Thyroid gland (tissue), 4 donors: ENCODE measurements at regions not wholly inside any gene's neighbourhood (a gene's known extent, or its start where the extent isn't known, plus 50 kb on each side); places are given as distances from the start of the nearest gene placed in this dataset.

Experiments
- DNase-seq, 2 donors: peaks; one replicate each; pipeline ENCODE4 v3.0.0-alpha.2; 2019
- H3K27ac ChIP-seq, 3 donors: fragments of 200-600 bp; sonication (generic); 1 replicate in 2 of 3; 2 replicates in 1 of 3; pipeline ENCODE4 v1.5.1; 2016 to 2019; ENCODE audit warnings: mild to moderate bottlenecking in 1 of 3, moderate library complexity in 1 of 3
- H3K27me3 ChIP-seq: fragments of 200-600 bp; sonication (generic); one replicate; pipeline ENCODE4 v1.5.1; 2019
- H3K36me3 ChIP-seq, 2 donors: fragments of 200-600 bp; sonication (generic); one replicate each; pipeline ENCODE4 v1.5.1; 2016 to 2019
- H3K4me1 ChIP-seq, 2 donors: fragments of 200-600 bp; sonication (generic); one replicate each; pipeline ENCODE4 v1.5.1; 2017 to 2019
- H3K4me3 ChIP-seq, 3 donors: fragments of 200-600 bp; sonication (generic); replicated peaks in 1 of 3; 1 replicate in 2 of 3; 2 replicates in 1 of 3; pipeline ENCODE4 v1.5.1; 2016; ENCODE audit warnings: mild to moderate bottlenecking in 1 of 3
- H3K9me3 ChIP-seq: fragments of 200-600 bp; sonication (generic); one replicate; pipeline ENCODE4 v1.5.1; 2017
- POLR2A ChIP-seq, 2 donors: fragments of 450-650 bp; IDR thresholded peaks; one replicate each; pipeline ENCODE4 v1.6.1; 2017; ENCODE audit warnings: antibody characterized with exemption in 2 of 2, mild to moderate bottlenecking in 2 of 2, moderate library complexity in 1 of 2
- WGBS, 2 donors: methylation state at CpG; one replicate each; pipeline ENCODE4 v1.1.5; 2017; 5-methylcytosine and 5-hydroxymethylcytosine counted together
- intact Hi-C: fragments of 100-400 bp; cut with DNase I; formaldehyde crosslinking; loops from one replicate; pipeline ENCODE4 v1.15.1; 2023
- TF ChIP-seq, protein P1 (sequence below), 6 experiments: fragments of 200-600 bp in 3 of 6; fragments of 450-650 bp in 3 of 6; sonication (generic) in 3 of 6; IDR thresholded peaks; one replicate each; pipeline ENCODE4 v1.5.1; 2016 to 2019; ENCODE audit warnings: antibody characterized with exemption in 6 of 6, mild to moderate bottlenecking in 2 of 6, inconsistent platforms in 1 of 6, moderate library complexity in 1 of 6

DNA sequence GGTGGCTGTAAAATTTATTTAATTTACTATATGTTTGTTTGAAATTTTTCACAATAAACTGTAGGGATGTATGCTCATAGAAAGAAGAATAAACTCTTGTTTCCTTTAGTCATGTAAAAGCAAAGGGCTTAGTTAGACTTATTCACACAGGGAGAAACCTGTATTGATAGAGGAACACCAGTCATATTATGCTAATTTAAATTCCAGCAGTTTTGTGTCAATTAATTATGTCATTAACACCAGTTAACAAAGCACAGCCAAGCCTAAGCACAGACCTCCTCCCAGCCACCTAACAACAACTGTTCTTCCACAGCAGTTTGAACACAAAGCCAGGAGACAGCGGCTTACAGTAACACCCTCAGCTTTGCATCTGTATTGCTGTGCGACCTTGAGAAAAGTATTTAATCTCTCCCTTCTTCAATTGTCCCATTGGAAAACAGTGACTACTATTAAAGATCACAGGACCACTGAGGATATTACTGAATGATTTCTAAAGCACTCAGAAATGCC, 260.8 kb upstream of the RRP15 start:
- Histone ChIP-seq H3K9me3 (no peaks in the 10 kb centered on the region), H3K27me3 (no peaks in the 10 kb centered on the region), H3K36me3 (no peaks in the 10 kb centered on the region), H3K27ac (no peak overlapping the region), H3K4me3 (no peak overlapping the region), H3K4me1 (no peaks in the 10 kb centered on the region)
- no peak for DNase-seq
- intact Hi-C loops = no loop called here
- TF ChIP-seq, protein P1, sequence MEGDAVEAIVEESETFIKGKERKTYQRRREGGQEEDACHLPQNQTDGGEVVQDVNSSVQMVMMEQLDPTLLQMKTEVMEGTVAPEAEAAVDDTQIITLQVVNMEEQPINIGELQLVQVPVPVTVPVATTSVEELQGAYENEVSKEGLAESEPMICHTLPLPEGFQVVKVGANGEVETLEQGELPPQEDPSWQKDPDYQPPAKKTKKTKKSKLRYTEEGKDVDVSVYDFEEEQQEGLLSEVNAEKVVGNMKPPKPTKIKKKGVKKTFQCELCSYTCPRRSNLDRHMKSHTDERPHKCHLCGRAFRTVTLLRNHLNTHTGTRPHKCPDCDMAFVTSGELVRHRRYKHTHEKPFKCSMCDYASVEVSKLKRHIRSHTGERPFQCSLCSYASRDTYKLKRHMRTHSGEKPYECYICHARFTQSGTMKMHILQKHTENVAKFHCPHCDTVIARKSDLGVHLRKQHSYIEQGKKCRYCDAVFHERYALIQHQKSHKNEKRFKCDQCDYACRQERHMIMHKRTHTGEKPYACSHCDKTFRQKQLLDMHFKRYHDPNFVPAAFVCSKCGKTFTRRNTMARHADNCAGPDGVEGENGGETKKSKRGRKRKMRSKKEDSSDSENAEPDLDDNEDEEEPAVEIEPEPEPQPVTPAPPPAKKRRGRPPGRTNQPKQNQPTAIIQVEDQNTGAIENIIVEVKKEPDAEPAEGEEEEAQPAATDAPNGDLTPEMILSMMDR (IDR thresholded peaks at IDR 0.05) = no peak
- no peak for TF ChIP-seq POLR2A (IDR thresholded peaks at IDR 0.05)
- 68 to 77% methylated on average over 2 of the region's 2 CpGs for WGBS, 2 donors

DNA sequence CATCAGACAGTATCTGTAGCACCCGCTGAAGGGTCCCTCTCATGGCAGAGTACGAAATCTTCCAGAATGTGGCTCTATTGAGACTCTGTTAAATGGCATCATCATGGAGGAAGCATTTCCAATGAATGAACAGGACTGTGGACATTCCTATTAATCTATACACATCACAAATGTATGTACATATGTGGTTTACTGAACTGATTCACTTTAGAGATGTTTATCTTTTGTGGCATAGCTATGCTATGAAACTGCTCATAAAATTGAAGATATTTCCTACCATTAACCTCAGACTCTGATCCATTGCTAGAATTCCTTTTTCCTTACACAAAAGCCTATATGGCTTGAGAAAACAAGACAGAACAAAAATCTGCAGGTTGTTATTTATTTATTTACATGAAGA, 259.6 kb upstream of the RRP15 start:
- no peaks in the 10 kb centered on the region for H3K27me3 ChIP-seq
- no peaks in the 10 kb centered on the region for H3K36me3 ChIP-seq
- TF ChIP-seq, protein P1 (IDR thresholded peaks at IDR 0.05) = no peak
- TF ChIP-seq POLR2A (IDR thresholded peaks at IDR 0.05) = no peak
- H3K4me3 ChIP-seq = no peak overlapping the region
- 83 to 96% methylated on average over 2 of the region's 2 CpGs for WGBS, 2 donors
- H3K9me3 ChIP-seq = no peaks in the 10 kb centered on the region
- no peaks in the 10 kb centered on the region for H3K4me1 ChIP-seq
- H3K27ac ChIP-seq = no peak overlapping the region
- intact Hi-C loops = no loop called here
- no peak for DNase-seq

DNA sequence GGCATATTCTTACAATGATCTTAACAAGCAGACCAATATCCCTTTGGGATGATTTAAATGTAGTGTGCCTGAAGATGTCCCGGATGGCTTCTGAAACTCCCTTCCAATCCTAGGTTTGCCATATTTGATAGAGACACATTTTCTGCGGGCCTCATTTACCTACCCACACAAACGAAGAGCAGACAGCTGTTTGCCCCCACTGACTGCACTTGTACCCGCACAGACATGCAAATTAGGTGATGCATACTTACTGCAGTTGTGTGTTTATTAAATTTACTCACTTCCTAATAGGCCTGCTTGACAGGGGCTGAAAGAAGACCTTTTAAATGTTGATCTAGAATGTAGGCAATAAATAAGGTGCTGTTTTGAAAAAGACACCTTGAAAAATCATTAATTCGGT, 257.9 kb upstream of the RRP15 start:
- H3K27me3 ChIP-seq = no peaks in the 10 kb centered on the region
- intact Hi-C loops = no loop called here
- no peaks in the 10 kb centered on the region for H3K36me3 ChIP-seq
- H3K27ac ChIP-seq = no peak overlapping the region
- DNase-seq = no peak
- no peaks in the 10 kb centered on the region for H3K4me1 ChIP-seq
- no peak overlapping the region for H3K4me3 ChIP-seq
- WGBS, 2 donors = 89 to 90% methylated on average over 5 of the region's 5 CpGs
- no peaks in the 10 kb centered on the region for H3K9me3 ChIP-seq
- no peak for TF ChIP-seq POLR2A (IDR thresholded peaks at IDR 0.05)
- TF ChIP-seq, protein P1 (IDR thresholded peaks at IDR 0.05) = no peak

DNA sequence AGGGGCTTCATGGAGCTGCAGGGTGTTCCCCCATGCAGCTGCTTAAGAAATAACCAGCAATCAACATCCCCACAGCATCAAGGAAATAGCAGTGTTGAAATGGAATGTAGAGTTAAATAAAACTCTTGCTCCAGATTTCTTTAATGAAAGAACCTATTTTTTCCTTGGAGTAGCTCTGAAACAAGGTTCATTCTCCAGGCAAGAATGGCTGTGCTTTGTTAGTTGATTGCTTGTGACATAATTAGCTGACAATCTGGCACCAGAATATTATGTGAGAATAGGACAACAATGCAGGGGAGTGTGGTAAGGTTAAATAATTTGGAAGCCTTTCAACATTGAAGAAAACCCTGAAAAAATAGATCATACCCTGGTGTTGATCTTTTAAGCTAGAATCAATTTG, 254.2 kb upstream of the RRP15 start:
- Histone ChIP-seq H3K36me3 (no peaks in the 10 kb centered on the region), H3K27ac (no peak overlapping the region), H3K4me1 (no peaks in the 10 kb centered on the region), H3K9me3 (no peaks in the 10 kb centered on the region), H3K27me3 (no peaks in the 10 kb centered on the region), H3K4me3 (no peak overlapping the region)
- DNase-seq = no peak
- TF ChIP-seq, protein P1 (IDR thresholded peaks at IDR 0.05) = no peak
- no peak for TF ChIP-seq POLR2A (IDR thresholded peaks at IDR 0.05)
- intact Hi-C loops = no loop called here

DNA sequence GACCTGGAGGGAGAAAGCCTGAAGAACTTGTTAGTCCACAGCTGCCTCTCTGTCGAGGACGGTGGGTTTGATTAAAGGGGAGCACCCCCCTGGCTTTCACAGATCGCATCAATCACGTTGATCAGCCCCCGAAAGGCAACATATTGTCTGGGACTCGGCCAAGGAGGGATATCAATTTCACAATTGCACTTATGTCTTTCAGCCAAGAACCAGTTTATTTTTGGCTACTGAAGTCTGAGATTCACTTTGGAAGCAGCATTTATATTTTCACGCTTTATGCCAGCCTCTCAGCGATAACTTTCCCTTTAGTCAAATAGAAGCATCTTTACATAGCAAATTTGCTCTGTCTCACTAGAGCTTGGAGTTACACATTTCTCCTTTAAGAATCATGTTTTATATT, 253.2 kb upstream of the RRP15 start:
- no peak for TF ChIP-seq POLR2A (IDR thresholded peaks at IDR 0.05)
- TF ChIP-seq, protein P1 (IDR thresholded peaks at IDR 0.05) = no peak
- Histone ChIP-seq H3K27me3 (no peaks in the 10 kb centered on the region), H3K4me1 (no peaks in the 10 kb centered on the region), H3K36me3 (no peaks in the 10 kb centered on the region), H3K9me3 (no peaks in the 10 kb centered on the region), H3K27ac (no peak overlapping the region), H3K4me3 (no peak overlapping the region)
- 35 to 39% methylated on average over 8 of the region's 8 CpGs for WGBS, 2 donors
- intact Hi-C loops = no loop called here
- no peak for DNase-seq
